HepG2 (cell line): ENCODE measurements at regions not wholly inside any gene's neighbourhood (a gene's known extent, or its start where the extent isn't known, plus 50 kb on each side); places are given as distances from the start of the nearest gene placed in this dataset.

Experiments
- ATAC-seq: fragments of 200-7000 bp; cut with Tn5 transposase; 3 replicates; pipeline ENCODE4 v1.9.1; 2020; ENCODE audit warnings: mild to moderate bottlenecking, moderate library complexity
- BruUV-seq: library from RNA; stranded (reverse); fragments of 400-500 nt; replicated peaks from 2 replicates; lab custom pipeline; 2021; lab: Mats Ljungman, UMichigan
- CTCF ChIA-PET: fragments of 300-600 bp; formaldehyde crosslinking; extraction: SDS; loops from one replicate; lab custom pipeline; 2021; ENCODE audit warnings: low total read pairs, inconsistent platforms, low intra/inter-chr PET ratio; lab: Yijun Ruan, JAX
- POLR2A ChIA-PET: fragments of 350-600 bp; sonication (Branson Sonifier 250); formaldehyde crosslinking; loops from one replicate; lab custom pipeline; 2020; ENCODE audit warnings: antibody characterized with exemption, inconsistent platforms; lab: Yijun Ruan, JAX
- DNase-seq: peaks from one replicate; pipeline ENCODE4 v3.0.0-alpha.2; 2015; ENCODE audit warnings: low spot score
- FAIRE-seq: peaks from 3 replicates; lab custom pipeline; 2011; peaks lifted over from hg19 to GRCh38; lab: Jason Lieb, UNC
- H2AFZ ChIP-seq: one replicate; pipeline ENCODE4 v1.6.1; 2011; ENCODE audit warnings: low read length, inconsistent platforms
- H3K27ac ChIP-seq: fragments of 300-600 bp; 3 replicates; pipeline ENCODE4 v1.8.0; 2011; ENCODE audit warnings: mixed run types, mild to moderate bottlenecking, mixed read lengths, low read length, inconsistent platforms; ENCODE audit not compliant: insufficient read depth; ENCODE audit errors: extremely low read length
- H3K27me3 ChIP-seq, 2 experiments: fragments of 200-600 bp in 1 of 2; 2 replicates in 1 of 2; 3 replicates in 1 of 2; pipeline versions ENCODE4 v1.6.0 to v1.8.0; 2011; ENCODE audit warnings: low read length in 2 of 2, mild to moderate bottlenecking in 2 of 2, moderate library complexity in 2 of 2, inconsistent platforms in 1 of 2; ENCODE audit not compliant: insufficient read depth in 2 of 2, control insufficient read depth in 1 of 2
- H3K36me3 ChIP-seq, 2 experiments: fragments of 200-600 bp in 1 of 2; replicated peaks in 1 of 2; 2 replicates in 1 of 2; 3 replicates in 1 of 2; pipeline versions ENCODE4 v1.5.1 to v1.8.0; 2011; ENCODE audit warnings: low read length in 2 of 2, inconsistent platforms in 1 of 2; ENCODE audit not compliant: insufficient read depth in 2 of 2, control insufficient read depth in 1 of 2
- H3K4me1 ChIP-seq: 2 replicates; pipeline ENCODE4 v1.5.1; 2012; ENCODE audit warnings: low read length, inconsistent platforms; ENCODE audit not compliant: insufficient read depth
- H3K4me2 ChIP-seq: 2 replicates; pipeline ENCODE4 v1.6.0; 2011; ENCODE audit warnings: low read depth, low read length, inconsistent platforms
- H3K4me3 ChIP-seq, 3 experiments: fragments of 200-600 bp in 1 of 3; sonication (generic), shearing (Covaris generic) in 1 of 3; replicated peaks in 1 of 3; 2 replicates each; pipeline ENCODE4 v1.5.1; 2011 to 2016; ENCODE audit warnings: low read length in 3 of 3, inconsistent platforms in 2 of 3, low read depth in 2 of 3, mild to moderate bottlenecking in 2 of 3, control low read depth in 1 of 3, mixed read lengths in 1 of 3; ENCODE audit not compliant: insufficient read depth in 1 of 3
- H3K79me2 ChIP-seq: one replicate; pipeline ENCODE4 v1.6.1; 2011; ENCODE audit warnings: low read length, inconsistent platforms; ENCODE audit not compliant: insufficient read depth
- H3K9ac ChIP-seq: 2 replicates; pipeline ENCODE4 v1.6.0; 2011; ENCODE audit warnings: mild to moderate bottlenecking, low read depth, low read length, inconsistent platforms; ENCODE audit not compliant: insufficient read depth
- H3K9me3 ChIP-seq: 2 replicates; pipeline ENCODE4 v1.5.1; 2012; ENCODE audit warnings: mild to moderate bottlenecking, low read length
- H4K20me1 ChIP-seq: 2 replicates; pipeline ENCODE4 v1.6.0; 2011; ENCODE audit warnings: inconsistent platforms, mild to moderate bottlenecking, low read length, moderate library complexity; ENCODE audit not compliant: insufficient read depth
- ATF4 ChIP-seq, 2 experiments: fragments of 450-650 bp in 1 of 2; sonication (generic) in 1 of 2; formaldehyde crosslinking; IDR thresholded peaks; 2 replicates each; pipeline versions ENCODE4 v1.5.0 to v1.8.0; 2020 to 2022; ENCODE audit warnings: mild to moderate bottlenecking in 1 of 2, missing genetic modification reagents in 1 of 2
- HOXA5 ChIP-seq: sonication (generic); formaldehyde crosslinking; IDR thresholded peaks from 2 replicates; pipeline ENCODE4 v1.4.0; 2020; ENCODE audit warnings: missing genetic modification reagents
- MBD4 ChIP-seq: IDR thresholded peaks from 2 replicates; pipeline ENCODE4 v1.6.1; 2012; ENCODE audit warnings: low read length, inconsistent platforms, borderline replicate concordance
- SAP130 ChIP-seq: IDR thresholded peaks from 2 replicates; pipeline ENCODE4 v1.6.1; 2016; ENCODE audit warnings: low read depth
- SRY ChIP-seq: sonication (generic); formaldehyde crosslinking; IDR thresholded peaks from 2 replicates; pipeline ENCODE4 v1.8.0; 2022; ENCODE audit warnings: mild to moderate bottlenecking, missing genetic modification reagents
- U2AF1 ChIP-seq: fragments of 200-400 bp; formaldehyde crosslinking; optimal IDR thresholded peaks from 2 replicates; pipeline ENCODE3; 2017; ENCODE audit warnings: mild to moderate bottlenecking, low read depth, low read length
- ZBTB21 ChIP-seq: sonication (generic); formaldehyde crosslinking; IDR thresholded peaks from 2 replicates; pipeline ENCODE4 v1.4.0; 2020; ENCODE audit warnings: missing genetic modification reagents
- ZNF180 ChIP-seq: sonication (generic); formaldehyde crosslinking; IDR thresholded peaks from 2 replicates; pipeline ENCODE4 v1.4.0; 2020; ENCODE audit warnings: low read depth, missing genetic modification reagents, borderline replicate concordance
- ZNF329 ChIP-seq: sonication (generic); formaldehyde crosslinking; IDR thresholded peaks from 2 replicates; pipeline ENCODE4 v1.9.0; 2021; ENCODE audit warnings: low read depth, mild to moderate bottlenecking, missing genetic modification reagents
- ZNF367 ChIP-seq: sonication (generic); formaldehyde crosslinking; IDR thresholded peaks from 2 replicates; pipeline ENCODE4 v1.4.0; 2020; ENCODE audit warnings: missing genetic modification reagents, borderline replicate concordance
- ZNF550 ChIP-seq: sonication (generic); formaldehyde crosslinking; IDR thresholded peaks from 2 replicates; pipeline ENCODE4 v1.4.0; 2020; ENCODE audit warnings: mild to moderate bottlenecking, missing genetic modification reagents, borderline replicate concordance
- ZNF569 ChIP-seq: sonication (generic); formaldehyde crosslinking; IDR thresholded peaks from 2 replicates; pipeline ENCODE4 v1.5.0; 2020; ENCODE audit warnings: mild to moderate bottlenecking, missing genetic modification reagents, moderate library complexity, borderline replicate concordance
- ZNF672 ChIP-seq: sonication (generic); formaldehyde crosslinking; IDR thresholded peaks from 2 replicates; pipeline ENCODE4 v1.8.1; 2022; ENCODE audit warnings: missing genetic modification reagents
- ZNF775 ChIP-seq: sonication (generic); formaldehyde crosslinking; IDR thresholded peaks from 2 replicates; pipeline ENCODE4 v1.4.0; 2020; ENCODE audit warnings: missing genetic modification reagents, mild to moderate bottlenecking, moderate library complexity, borderline replicate concordance
- ZNF891 ChIP-seq: sonication (generic); formaldehyde crosslinking; IDR thresholded peaks from 2 replicates; pipeline ENCODE4 v1.5.0; 2020; ENCODE audit warnings: mild to moderate bottlenecking, missing genetic modification reagents
- WGBS: methylation state at CpG from one replicate; pipeline ENCODE4 v1.1.6; 2017; ENCODE audit warnings: low lambda C conversion rate; 5-methylcytosine and 5-hydroxymethylcytosine counted together
- in situ Hi-C: cut with HindIII; loops from 2 replicates; pipeline ENCODE4 v1.10.0; 2017; ENCODE audit warnings: low pct_unique_long_range_greater_than_20kb; ENCODE audit not compliant: extremely low pct_ligation_motif_present
- intact Hi-C: fragments of 100-400 bp; cut with micrococcal nuclease; formaldehyde crosslinking; loops from one replicate; pipeline ENCODE4 v1.10.0; 2022; ENCODE audit not compliant: unreplicated experiment
- TF ChIP-seq, protein P1 (sequence below): IDR thresholded peaks from 2 replicates; pipeline ENCODE4 v1.6.1; 2016; ENCODE audit warnings: mild to moderate bottlenecking
- TF ChIP-seq, protein P2 (sequence below): sonication (generic); formaldehyde crosslinking; IDR thresholded peaks from 2 replicates; pipeline ENCODE4 v1.4.0; 2020; ENCODE audit warnings: missing genetic modification reagents, borderline replicate concordance

DNA sequence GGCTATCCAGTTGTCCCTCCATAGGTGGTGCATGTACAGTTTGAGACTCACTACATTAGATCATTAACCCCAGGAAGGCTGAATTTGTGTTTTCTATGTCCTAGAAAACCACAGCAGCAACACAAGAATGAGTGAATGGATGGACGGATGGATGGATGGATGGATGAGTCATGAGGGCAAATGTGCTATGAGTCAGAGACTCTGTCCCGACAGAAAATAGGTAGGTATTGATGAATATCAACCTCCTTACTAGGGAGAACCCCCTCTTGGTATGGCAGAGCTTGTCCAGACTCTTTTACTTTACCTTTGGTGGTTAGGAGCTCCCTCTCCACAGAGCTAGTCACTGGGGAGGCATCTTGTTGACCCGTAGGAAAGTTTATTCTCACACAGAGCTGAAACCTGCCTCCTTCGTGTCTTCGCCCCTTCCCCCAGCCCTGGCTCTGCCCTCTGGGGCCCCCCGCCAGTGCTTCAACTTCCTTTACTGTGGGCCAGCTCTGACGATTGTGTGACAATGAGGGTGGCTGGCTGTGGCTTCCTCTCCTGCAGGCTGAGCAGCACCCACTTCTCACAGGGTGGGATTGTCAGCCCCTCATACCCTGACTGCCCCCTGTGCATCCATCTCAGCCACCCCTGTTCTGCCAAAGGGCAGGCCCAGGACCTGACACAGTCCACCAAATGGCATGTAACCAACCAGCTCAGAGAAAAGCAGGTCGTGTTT is 145.2 kb downstream of the FOXD2 start (continued):
- TF ChIP-seq ZNF569 (CRISPR knock-in tag) (no peak), SAP130 (CRISPR knock-in tag) (no peak)
- TF ChIP-seq, protein P1, sequence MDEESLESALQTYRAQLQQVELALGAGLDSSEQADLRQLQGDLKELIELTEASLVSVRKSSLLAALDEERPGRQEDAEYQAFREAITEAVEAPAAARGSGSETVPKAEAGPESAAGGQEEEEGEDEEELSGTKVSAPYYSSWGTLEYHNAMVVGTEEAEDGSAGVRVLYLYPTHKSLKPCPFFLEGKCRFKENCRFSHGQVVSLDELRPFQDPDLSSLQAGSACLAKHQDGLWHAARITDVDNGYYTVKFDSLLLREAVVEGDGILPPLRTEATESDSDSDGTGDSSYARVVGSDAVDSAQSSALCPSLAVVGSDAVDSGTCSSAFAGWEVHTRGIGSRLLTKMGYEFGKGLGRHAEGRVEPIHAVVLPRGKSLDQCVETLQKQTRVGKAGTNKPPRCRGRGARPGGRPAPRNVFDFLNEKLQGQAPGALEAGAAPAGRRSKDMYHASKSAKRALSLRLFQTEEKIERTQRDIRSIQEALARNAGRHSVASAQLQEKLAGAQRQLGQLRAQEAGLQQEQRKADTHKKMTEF (CRISPR knock-in tag), result no peak

DNA sequence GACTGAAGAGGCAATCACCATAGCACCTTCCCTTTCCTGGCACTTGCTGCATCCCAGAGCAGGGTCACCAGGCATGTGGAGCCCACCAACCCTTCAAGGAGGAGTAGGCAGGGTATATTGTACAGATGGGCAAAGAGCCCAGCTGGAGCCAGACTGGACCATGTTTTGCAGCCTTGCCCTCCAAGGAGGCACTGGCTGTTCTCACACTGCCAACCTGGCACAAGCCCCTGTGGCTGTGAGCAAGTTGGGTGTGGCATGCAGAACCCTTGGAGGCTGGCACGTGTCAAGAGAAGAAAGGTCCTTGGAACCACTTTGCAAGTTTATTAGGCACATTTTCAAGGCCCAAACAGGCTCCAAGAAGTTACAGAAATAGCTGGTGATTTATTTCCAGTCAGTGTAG is 146.4 kb downstream of the FOXD2 start:
- TF ChIP-seq SRY (CRISPR knock-in tag), result no peak
- TF ChIP-seq ZBTB21 (CRISPR knock-in tag), result no peak
- no peak for TF ChIP-seq ZNF891 (CRISPR knock-in tag)
- TF ChIP-seq ZNF180 (CRISPR knock-in tag), result no peak
- no peak for TF ChIP-seq MBD4
- TF ChIP-seq, protein P2, sequence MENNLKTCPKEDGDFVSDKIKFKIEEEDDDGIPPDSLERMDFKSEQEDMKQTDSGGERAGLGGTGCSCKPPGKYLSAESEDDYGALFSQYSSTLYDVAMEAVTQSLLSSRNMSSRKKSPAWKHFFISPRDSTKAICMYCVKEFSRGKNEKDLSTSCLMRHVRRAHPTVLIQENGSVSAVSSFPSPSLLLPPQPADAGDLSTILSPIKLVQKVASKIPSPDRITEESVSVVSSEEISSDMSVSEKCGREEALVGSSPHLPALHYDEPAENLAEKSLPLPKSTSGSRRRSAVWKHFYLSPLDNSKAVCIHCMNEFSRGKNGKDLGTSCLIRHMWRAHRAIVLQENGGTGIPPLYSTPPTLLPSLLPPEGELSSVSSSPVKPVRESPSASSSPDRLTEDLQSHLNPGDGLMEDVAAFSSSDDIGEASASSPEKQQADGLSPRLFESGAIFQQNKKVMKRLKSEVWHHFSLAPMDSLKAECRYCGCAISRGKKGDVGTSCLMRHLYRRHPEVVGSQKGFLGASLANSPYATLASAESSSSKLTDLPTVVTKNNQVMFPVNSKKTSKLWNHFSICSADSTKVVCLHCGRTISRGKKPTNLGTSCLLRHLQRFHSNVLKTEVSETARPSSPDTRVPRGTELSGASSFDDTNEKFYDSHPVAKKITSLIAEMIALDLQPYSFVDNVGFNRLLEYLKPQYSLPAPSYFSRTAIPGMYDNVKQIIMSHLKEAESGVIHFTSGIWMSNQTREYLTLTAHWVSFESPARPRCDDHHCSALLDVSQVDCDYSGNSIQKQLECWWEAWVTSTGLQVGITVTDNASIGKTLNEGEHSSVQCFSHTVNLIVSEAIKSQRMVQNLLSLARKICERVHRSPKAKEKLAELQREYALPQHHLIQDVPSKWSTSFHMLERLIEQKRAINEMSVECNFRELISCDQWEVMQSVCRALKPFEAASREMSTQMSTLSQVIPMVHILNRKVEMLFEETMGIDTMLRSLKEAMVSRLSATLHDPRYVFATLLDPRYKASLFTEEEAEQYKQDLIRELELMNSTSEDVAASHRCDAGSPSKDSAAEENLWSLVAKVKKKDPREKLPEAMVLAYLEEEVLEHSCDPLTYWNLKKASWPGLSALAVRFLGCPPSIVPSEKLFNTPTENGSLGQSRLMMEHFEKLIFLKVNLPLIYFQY (CRISPR knock-in tag), result no peak
- TF ChIP-seq ZNF550, result no peak
- TF ChIP-seq ZNF329 (CRISPR knock-in tag), result no peak
- TF ChIP-seq ATF4 (CRISPR knock-in tag; IDR thresholded peaks at IDR 0.05), result no peak
- no peak for TF ChIP-seq ZNF672 (CRISPR knock-in tag)
- no peak for TF ChIP-seq HOXA5 (CRISPR knock-in tag)
- no peak for TF ChIP-seq U2AF1
- TF ChIP-seq ZNF367 (CRISPR knock-in tag), result no peak
- no peak for TF ChIP-seq ZNF775 (CRISPR knock-in tag)
- Histone ChIP-seq H3K4me1 (no peaks in the 10 kb centered on the region), H3K79me2 (no peaks in the 10 kb centered on the region), H2AFZ (no peak overlapping the region), H3K36me3 (no peaks in the 10 kb centered on the region), H3K27ac (no peak overlapping the region), H3K9ac (no peak overlapping the region), H3K4me2 (no peak overlapping the region), H4K20me1 (no peaks in the 10 kb centered on the region), H3K27me3 (peaks cover 0 to 26% of the 10 kb centered on the region in 2 experiments; a peak in 2 of 5 replicates), H3K4me3 (no peak overlapping the region), H3K9me3 (no peaks in the 10 kb centered on the region)
- POLR2A ChIA-PET, result no interaction called here
- FAIRE-seq (no peak), DNase-seq (no peak), ATAC-seq (no peak)
- CTCF ChIA-PET, result no interaction called here
- intact Hi-C loops (no loop called here), in situ Hi-C loops (no loop called here)
- BruUV-seq, result no TSS peak
- WGBS, result no CpG with 5 or more reads among the region's 1 CpG
